H1 (cell line): ENCODE measurements at regions not wholly inside any gene's neighbourhood (a gene's known extent, or its start where the extent isn't known, plus 50 kb on each side); places are given as distances from the start of the nearest gene placed in this dataset.

Source experiments
- CTCF ChIA-PET: fragments of 300-600 bp; sonication (Branson Sonifier 250); formaldehyde crosslinking; loops from one replicate; lab custom pipeline; 2021; ENCODE audit not compliant: partially characterized antibody; lab: Charles Lee
- POLR2A ChIA-PET: fragments of 300-600 bp; sonication (Branson Sonifier 250); formaldehyde crosslinking; loops from one replicate; lab custom pipeline; 2021; ENCODE audit warnings: inconsistent platforms; ENCODE audit not compliant: partially characterized antibody; lab: Charles Lee
- DNase-seq, 2 experiments: peaks; one replicate each; pipeline versions ENCODE4 v3.0.0 to v3.0.0-alpha.2; 2010 to 2022; ENCODE audit warnings: low spot score in 2 of 2, low read depth in 1 of 2, mixed read lengths in 1 of 2
- FAIRE-seq: peaks from 2 replicates; lab custom pipeline; 2011; peaks lifted over from hg19 to GRCh38; lab: Jason Lieb, UNC
- H2AFZ ChIP-seq: 2 replicates; pipeline ENCODE4 v1.8.1; 2012; ENCODE audit warnings: low read length, inconsistent platforms
- H2AK5ac ChIP-seq: 2 replicates; pipeline ENCODE4 v1.6.1; 2013; ENCODE audit warnings: low read depth, low read length
- H2BK120ac ChIP-seq: replicated peaks from 2 replicates; pipeline ENCODE3; 2013; ENCODE audit warnings: low read depth, low read length, inconsistent platforms
- H2BK12ac ChIP-seq: 2 replicates; pipeline ENCODE4 v1.6.1; 2013; ENCODE audit warnings: low read depth, low read length
- H2BK15ac ChIP-seq: 2 replicates; pipeline ENCODE4 v1.6.1; 2013; ENCODE audit warnings: low read length
- H2BK20ac ChIP-seq: 2 replicates; pipeline ENCODE4 v1.6.1; 2013; ENCODE audit warnings: low read length
- H2BK5ac ChIP-seq: 2 replicates; pipeline ENCODE4 v1.6.1; 2013; ENCODE audit warnings: low read depth, low read length
- H3K14ac ChIP-seq: 2 replicates; pipeline ENCODE4 v1.6.1; 2013; ENCODE audit warnings: inconsistent platforms; ENCODE audit not compliant: insufficient read length
- H3K18ac ChIP-seq: 2 replicates; pipeline ENCODE4 v1.6.1; 2013; ENCODE audit warnings: low read length; ENCODE audit errors: extremely low read depth
- H3K23ac ChIP-seq: 2 replicates; pipeline ENCODE4 v1.6.1; 2013; ENCODE audit warnings: inconsistent platforms; ENCODE audit not compliant: insufficient read length
- H3K23me2 ChIP-seq: 2 replicates; pipeline ENCODE4 v1.6.1; 2013; ENCODE audit warnings: low read depth, low read length
- H3K27ac ChIP-seq: 2 replicates; pipeline ENCODE4 v1.6.1; 2011; ENCODE audit warnings: low read depth, low read length, inconsistent platforms
- H3K27me3 ChIP-seq, 4 experiments: replicated peaks in 1 of 4; 1 replicate in 1 of 4; 2 replicates in 3 of 4; pipeline versions ENCODE4 v1.6.1 to v1.8.1; 2011 to 2013; ENCODE audit warnings: low read length in 3 of 4, mild to moderate bottlenecking in 3 of 4, inconsistent platforms in 2 of 4, mixed read lengths in 2 of 4, moderate library complexity in 1 of 4; ENCODE audit not compliant: control insufficient read depth in 3 of 4, insufficient read depth in 3 of 4; ENCODE audit errors: extremely low read depth in 1 of 4
- H3K36me3 ChIP-seq, 4 experiments: 2 replicates each; pipeline versions ENCODE4 v1.6.1 to v1.8.1; 2011 to 2013; ENCODE audit warnings: mild to moderate bottlenecking in 4 of 4, low read length in 3 of 4, moderate library complexity in 2 of 4, control low read depth in 1 of 4, inconsistent platforms in 1 of 4; ENCODE audit not compliant: insufficient read depth in 4 of 4, control insufficient read depth in 2 of 4
- H3K4ac ChIP-seq: replicated peaks from 2 replicates; pipeline ENCODE3; 2013; ENCODE audit warnings: low read length, low read depth, mixed read lengths, inconsistent platforms; ENCODE audit not compliant: insufficient read length
- H3K4me1 ChIP-seq, 4 experiments: replicated peaks in 1 of 4; 1 replicate in 1 of 4; 2 replicates in 3 of 4; pipeline versions ENCODE4 v1.6.1 to v1.8.1; 2011 to 2013; ENCODE audit warnings: low read length in 3 of 4, inconsistent platforms in 2 of 4, mixed read lengths in 1 of 4; ENCODE audit not compliant: insufficient read depth in 4 of 4, control insufficient read depth in 3 of 4
- H3K4me2 ChIP-seq, 2 experiments: 2 replicates each; pipeline versions ENCODE4 v1.6.1 to v1.8.1; 2011 to 2013; ENCODE audit warnings: low read depth in 2 of 2, low read length in 2 of 2, control low read depth in 1 of 2, inconsistent platforms in 1 of 2, mild to moderate bottlenecking in 1 of 2; ENCODE audit not compliant: insufficient read depth in 1 of 2
- H3K4me3 ChIP-seq, 4 experiments: fragments of 200-600, 300-600 bp in 1 of 4; sonication (generic), shearing (Covaris generic), sonication (Bioruptor Twin) in 1 of 4; 2 replicates each; pipeline versions ENCODE4 v1.5.1 to v1.8.1; 2011 to 2016; ENCODE audit warnings: low read length in 4 of 4, low read depth in 3 of 4, control low read depth in 2 of 4, inconsistent platforms in 2 of 4, mild to moderate bottlenecking in 2 of 4, mixed read lengths in 1 of 4, moderate library complexity in 1 of 4; ENCODE audit not compliant: insufficient read depth in 2 of 4; ENCODE audit errors: extremely low read depth in 1 of 4
- H3K56ac ChIP-seq: replicated peaks from 2 replicates; pipeline ENCODE3; 2013; ENCODE audit warnings: low read depth, mild to moderate bottlenecking, mixed read lengths, low read length, inconsistent platforms; ENCODE audit not compliant: insufficient read length
- H3K79me1 ChIP-seq: 2 replicates; pipeline ENCODE4 v1.6.1; 2013; ENCODE audit warnings: low read depth, low read length, control low read depth
- H3K79me2 ChIP-seq, 2 experiments: 2 replicates each; pipeline versions ENCODE4 v1.6.1 to v1.8.1; 2012 to 2013; ENCODE audit warnings: low read length in 2 of 2, mild to moderate bottlenecking in 2 of 2, inconsistent platforms in 1 of 2; ENCODE audit not compliant: insufficient read depth in 2 of 2, control insufficient read depth in 1 of 2
- H3K9ac ChIP-seq, 4 experiments: replicated peaks in 1 of 4; 1 replicate in 1 of 4; 2 replicates in 3 of 4; pipeline versions ENCODE4 v1.6.1 to v1.8.1; 2011 to 2013; ENCODE audit warnings: low read depth in 3 of 4, low read length in 3 of 4, control low read depth in 2 of 4, mild to moderate bottlenecking in 2 of 4, moderate library complexity in 2 of 4, inconsistent platforms in 1 of 4; ENCODE audit errors: extremely low read depth in 1 of 4
- H3K9me3 ChIP-seq, 2 experiments: 2 replicates each; pipeline versions ENCODE4 v1.6.1 to v1.8.1; 2012 to 2013; ENCODE audit warnings: mild to moderate bottlenecking in 2 of 2, moderate library complexity in 2 of 2, control low read depth in 1 of 2, inconsistent platforms in 1 of 2, low read depth in 1 of 2, low read length in 1 of 2, mixed read lengths in 1 of 2; ENCODE audit not compliant: insufficient read depth in 2 of 2
- H4K20me1 ChIP-seq, 2 experiments: replicated peaks in 1 of 2; 2 replicates each; pipeline versions ENCODE3 to v1.8.1; 2011 to 2013; ENCODE audit warnings: inconsistent platforms in 2 of 2, low read length in 2 of 2, mild to moderate bottlenecking in 1 of 2; ENCODE audit not compliant: insufficient read depth in 2 of 2, control insufficient read depth in 1 of 2
- H4K5ac ChIP-seq: 2 replicates; pipeline ENCODE4 v1.6.1; 2013; ENCODE audit warnings: low read length, low read depth, mixed read lengths, inconsistent platforms; ENCODE audit not compliant: insufficient read length
- H4K8ac ChIP-seq: 2 replicates; pipeline ENCODE4 v1.8.0; 2013; ENCODE audit warnings: mild to moderate bottlenecking, moderate library complexity, low read length, inconsistent platforms; ENCODE audit not compliant: insufficient read depth; ENCODE audit errors: extremely low read depth
- H4K91ac ChIP-seq: replicated peaks from 2 replicates; pipeline ENCODE3; 2013; ENCODE audit warnings: low read length, mixed read lengths, inconsistent platforms; ENCODE audit not compliant: insufficient read length
- BRCA1 ChIP-seq: IDR thresholded peaks from 2 replicates; pipeline ENCODE4 v1.6.1; 2012; ENCODE audit warnings: low read depth, low read length, improper control_type of control experiment
- CBX8 ChIP-seq: fragments of 300-800, 300-1000 bp; sonication (generic); IDR thresholded peaks from 2 replicates; pipeline ENCODE4 v1.7.1; 2016; ENCODE audit warnings: low read depth, low read length, borderline replicate concordance
- CHD2 ChIP-seq: IDR thresholded peaks from 2 replicates; pipeline ENCODE4 v1.6.1; 2012; ENCODE audit warnings: low read length, improper control_type of control experiment
- CTCF ChIP-seq, 3 experiments: IDR thresholded peaks; 1 replicate in 2 of 3; 2 replicates in 1 of 3; pipeline versions ENCODE4 v1.5.1 to v1.6.1; 2011; ENCODE audit warnings: low read length in 3 of 3, mild to moderate bottlenecking in 3 of 3, inconsistent platforms in 2 of 3, low read depth in 1 of 3, moderate library complexity in 1 of 3; ENCODE audit not compliant: insufficient read depth in 1 of 3; ENCODE audit errors: control extremely low read depth in 1 of 3
- EP300 ChIP-seq, 2 experiments: IDR thresholded peaks; 1 replicate in 1 of 2; 2 replicates in 1 of 2; pipeline ENCODE4 v1.6.1; 2011 to 2012; ENCODE audit warnings: low read depth in 2 of 2, low read length in 2 of 2, mild to moderate bottlenecking in 2 of 2, borderline replicate concordance in 1 of 2, inconsistent platforms in 1 of 2, moderate library complexity in 1 of 2
- GABPA ChIP-seq: IDR thresholded peaks from 2 replicates; pipeline ENCODE4 v1.6.1; 2011; ENCODE audit warnings: mild to moderate bottlenecking, low read length, moderate library complexity, borderline replicate concordance; ENCODE audit not compliant: insufficient read depth
- KDM4A ChIP-seq: IDR thresholded peaks from one replicate; pipeline ENCODE4 v1.7.1; 2012; ENCODE audit warnings: low read depth, mild to moderate bottlenecking, moderate library complexity, low read length, inconsistent platforms; ENCODE audit not compliant: severe bottlenecking
- RAD21 ChIP-seq, 2 experiments: IDR thresholded peaks in 1 of 2; conservative IDR thresholded peaks in 1 of 2; 2 replicates each; pipeline ENCODE4 v1.6.1; 2011; ENCODE audit warnings: low read depth in 2 of 2, low read length in 2 of 2, improper control_type of control experiment in 1 of 2, inconsistent platforms in 1 of 2, mild to moderate bottlenecking in 1 of 2, moderate library complexity in 1 of 2
- SRF ChIP-seq: IDR thresholded peaks from 2 replicates; pipeline ENCODE4 v1.6.1; 2011; ENCODE audit warnings: mild to moderate bottlenecking, low read depth, low read length, moderate library complexity
- WGBS, 2 experiments: shearing (Covaris generic) in 1 of 2; methylation state at CpG; one replicate each; pipeline versions ENCODE4 v1.1.6 to v1.1.7; 2013 to 2015; ENCODE audit warnings: low lambda C conversion rate in 2 of 2, mixed read lengths in 2 of 2, inconsistent platforms in 1 of 2, low coverage in 1 of 2, missing lambda C conversion rate in 1 of 2; ENCODE audit not compliant: insufficient replicate concordance in 2 of 2, insufficient coverage in 1 of 2, insufficient read length in 1 of 2; ENCODE audit errors: extremely low coverage in 1 of 2, missing lambda C conversion rate in 1 of 2; 5-methylcytosine and 5-hydroxymethylcytosine counted together
- TF ChIP-seq, protein P1 (sequence below): IDR thresholded peaks from 2 replicates; pipeline ENCODE4 v1.6.1; 2012; ENCODE audit warnings: low read length, inconsistent platforms

DNA sequence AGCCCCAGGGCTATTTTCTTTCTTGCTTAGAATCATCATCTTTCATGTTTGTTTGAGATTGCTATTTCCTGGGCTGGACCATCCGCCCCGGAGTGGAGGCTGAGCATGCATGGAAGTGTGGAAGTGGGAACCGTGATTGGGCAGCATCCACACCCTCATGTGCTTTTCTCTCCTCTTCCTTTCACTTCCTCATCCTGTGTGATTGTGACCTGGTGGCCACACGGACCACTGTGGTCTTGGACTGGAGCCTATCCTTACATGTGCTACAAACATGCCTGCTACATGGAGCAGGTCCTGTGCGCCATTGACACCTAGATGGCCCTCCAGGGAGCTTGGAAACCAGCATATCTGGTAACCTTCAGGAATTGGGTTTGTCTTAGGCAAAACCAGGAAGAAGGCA is 175.9 kb upstream of the LCORL start:
- Histone ChIP-seq H3K14ac (no peak overlapping the region), H2BK5ac (no peak overlapping the region), H3K18ac (no peak overlapping the region), H3K79me2 (no peaks in the 10 kb centered on the region), H3K27me3 (no peaks in the 10 kb centered on the region), H2BK120ac (no peak overlapping the region), H3K4me1 (no peaks in the 10 kb centered on the region), H3K27ac (no peak overlapping the region), H2BK15ac (no peak overlapping the region), H3K36me3 (no peaks in the 10 kb centered on the region; a peak in 2 of 8 replicates), H3K4me3 (no peak overlapping the region), H3K56ac (no peak overlapping the region), H4K5ac (no peak overlapping the region), H3K4me2 (no peak overlapping the region), H3K4ac (no peak overlapping the region), H3K23ac (no peak overlapping the region), H4K20me1 (no peaks in the 10 kb centered on the region), H2BK12ac (no peak overlapping the region), H3K79me1 (no peaks in the 10 kb centered on the region), H3K9ac (no peak overlapping the region), H2AK5ac (no peak overlapping the region), H3K23me2 (no peaks in the 10 kb centered on the region), H3K9me3 (peaks cover 68 to 85% of the 10 kb centered on the region in 2 experiments), H2AFZ (no peak overlapping the region), H2BK20ac (no peak overlapping the region), H4K8ac (no peak overlapping the region), H4K91ac (no peak overlapping the region)
- ChIA-PET CTCF (no interaction called here), POLR2A (no interaction called here)
- FAIRE-seq (no peak), DNase-seq (no peak)
- 87% methylated on average over 5 of the region's 5 CpGs; no CpG with 5 or more reads in 1 of the 2 experiments for WGBS, 2 experiments
- TF ChIP-seq BRCA1 (no peak), SRF (no peak), CTCF (IDR thresholded peaks at IDR 0.05; ENCODE audit: control extremely low read depth in 1 of 3, insufficient read depth in 1 of 3, low read depth in 1 of 3, low read length in 3 of 3) (no peak), KDM4A (no peak), CBX8 (no peak), CHD2 (no peak), GABPA (no peak), RAD21 (IDR thresholded peaks at IDR 0.05 in 1 of 2, conservative IDR thresholded peaks at IDR 0.05 in 1 of 2; ENCODE audit: low read depth in 2 of 2, low read length in 2 of 2) (no peak), EP300 (IDR thresholded peaks at IDR 0.05; ENCODE audit: borderline replicate concordance in 1 of 2, low read depth in 2 of 2, low read length in 2 of 2) (no peak)
- TF ChIP-seq, protein P1, sequence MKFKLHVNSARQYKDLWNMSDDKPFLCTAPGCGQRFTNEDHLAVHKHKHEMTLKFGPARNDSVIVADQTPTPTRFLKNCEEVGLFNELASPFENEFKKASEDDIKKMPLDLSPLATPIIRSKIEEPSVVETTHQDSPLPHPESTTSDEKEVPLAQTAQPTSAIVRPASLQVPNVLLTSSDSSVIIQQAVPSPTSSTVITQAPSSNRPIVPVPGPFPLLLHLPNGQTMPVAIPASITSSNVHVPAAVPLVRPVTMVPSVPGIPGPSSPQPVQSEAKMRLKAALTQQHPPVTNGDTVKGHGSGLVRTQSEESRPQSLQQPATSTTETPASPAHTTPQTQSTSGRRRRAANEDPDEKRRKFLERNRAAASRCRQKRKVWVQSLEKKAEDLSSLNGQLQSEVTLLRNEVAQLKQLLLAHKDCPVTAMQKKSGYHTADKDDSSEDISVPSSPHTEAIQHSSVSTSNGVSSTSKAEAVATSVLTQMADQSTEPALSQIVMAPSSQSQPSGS = no peak
